Neural cell (in vitro differentiated cells): ENCODE measurements at regions not wholly inside any gene's neighbourhood (a gene's known extent, or its start where the extent isn't known, plus 50 kb on each side); places are given as distances from the start of the nearest gene placed in this dataset.

ENCODE experiments used
- H2AFZ ChIP-seq: fragments of 200-600, 300-800 bp; sonication (generic), shearing (Covaris generic); 2 replicates; pipeline ENCODE4 v1.6.0; 2014; ENCODE audit warnings: low read depth, mild to moderate bottlenecking, antibody characterized with exemption, low read length, moderate library complexity
- H3F3A ChIP-seq: fragments of 200-600 bp; shearing (Covaris generic); 2 replicates; pipeline ENCODE4 v1.6.1; 2016; ENCODE audit warnings: mild to moderate bottlenecking, moderate library complexity, mixed read lengths, antibody characterized with exemption, low read length; ENCODE audit not compliant: insufficient read depth, poor library complexity, severe bottlenecking
- H3K27ac ChIP-seq: fragments of 200-600, 300-800 bp; sonication (generic), shearing (Covaris generic); 2 replicates; pipeline ENCODE4 v1.5.1; 2014; ENCODE audit warnings: mild to moderate bottlenecking, low read length, moderate library complexity
- H3K27me3 ChIP-seq: fragments of 300-800, 200-600 bp; sonication (generic), shearing (Covaris generic); 2 replicates; pipeline ENCODE4 v1.6.0; 2014; ENCODE audit warnings: mild to moderate bottlenecking, low read depth, low read length, moderate library complexity; ENCODE audit not compliant: insufficient read depth
- H3K36me3 ChIP-seq: fragments of 300-800, 200-600 bp; sonication (generic), shearing (Covaris generic); 2 replicates; pipeline ENCODE4 v1.5.1; 2014; ENCODE audit warnings: mild to moderate bottlenecking, antibody characterized with exemption, low read length, moderate library complexity; ENCODE audit not compliant: insufficient read depth
- H3K4me2 ChIP-seq: fragments of 300-800, 200-600 bp; sonication (generic), shearing (Covaris generic); 2 replicates; pipeline ENCODE4 v1.6.0; 2014; ENCODE audit warnings: mild to moderate bottlenecking, low read length
- H3K4me3 ChIP-seq: fragments of 300-800, 200-600 bp; sonication (generic), shearing (Covaris generic); 2 replicates; pipeline ENCODE4 v1.5.1; 2014; ENCODE audit warnings: mild to moderate bottlenecking, low read length, moderate library complexity
- H3K79me2 ChIP-seq: fragments of 200-600 bp; shearing (Covaris generic); replicated peaks from 2 replicates; pipeline ENCODE4 v1.6.0; 2014; ENCODE audit warnings: mild to moderate bottlenecking, low read length, moderate library complexity; ENCODE audit not compliant: insufficient read depth
- H3K9ac ChIP-seq: fragments of 300-800, 200-600 bp; sonication (generic), shearing (Covaris generic); 2 replicates; pipeline ENCODE4 v1.6.1; 2016; ENCODE audit warnings: mild to moderate bottlenecking, low read length, mixed read lengths
- H3K9me2 ChIP-seq: fragments of 200-600 bp; shearing (Covaris generic); 2 replicates; pipeline ENCODE4 v1.6.1; 2016; ENCODE audit warnings: mild to moderate bottlenecking, low read length, mixed read lengths; ENCODE audit not compliant: insufficient read depth
- H3K9me3 ChIP-seq: fragments of 200-600, 300-800 bp; sonication (generic), shearing (Covaris generic); 2 replicates; pipeline ENCODE4 v1.6.1; 2016; ENCODE audit warnings: mild to moderate bottlenecking, mixed run types, low read length, moderate library complexity, mixed read lengths
- H4K20me1 ChIP-seq: fragments of 200-600 bp; shearing (Covaris generic); 2 replicates; pipeline ENCODE4 v1.6.1; 2016; ENCODE audit warnings: mild to moderate bottlenecking, mixed run types; ENCODE audit not compliant: insufficient read depth
- EP300 ChIP-seq: fragments of 450-650 bp; conservative IDR thresholded peaks from 2 replicates; pipeline ENCODE4 v1.6.1; 2014; ENCODE audit warnings: antibody characterized with exemption, mild to moderate bottlenecking, moderate library complexity; ENCODE audit not compliant: poor library complexity, severe bottlenecking
- EZH2 ChIP-seq: fragments of 200-600, 300-800 bp; shearing (Covaris generic), sonication (generic); IDR thresholded peaks from 2 replicates; pipeline ENCODE4 v1.6.1; 2014; ENCODE audit warnings: antibody characterized with exemption, low read length, borderline replicate concordance, mild to moderate bottlenecking; ENCODE audit not compliant: insufficient read depth, poor library complexity, severe bottlenecking
- MXI1 ChIP-seq: fragments of 450-650 bp; conservative IDR thresholded peaks from 2 replicates; pipeline ENCODE4 v1.6.1; 2014; ENCODE audit warnings: antibody characterized with exemption, mild to moderate bottlenecking; ENCODE audit not compliant: poor library complexity, severe bottlenecking
- POLR2AphosphoS5 ChIP-seq: IDR thresholded peaks from 2 replicates; pipeline ENCODE4 v1.6.1; 2012
- RAD21 ChIP-seq: fragments of 450-650 bp; conservative IDR thresholded peaks from 2 replicates; pipeline ENCODE4 v1.6.1; 2014; ENCODE audit warnings: antibody characterized with exemption, mild to moderate bottlenecking, moderate library complexity
- SMC3 ChIP-seq: fragments of 450-650 bp; conservative IDR thresholded peaks from 2 replicates; pipeline ENCODE4 v1.6.1; 2014; ENCODE audit warnings: antibody characterized with exemption, mild to moderate bottlenecking, moderate library complexity; ENCODE audit not compliant: poor library complexity
- TAF1 ChIP-seq: IDR thresholded peaks from 2 replicates; pipeline ENCODE4 v1.6.1; 2012; ENCODE audit warnings: low read depth
- TF ChIP-seq, protein P1 (sequence below): IDR thresholded peaks from 2 replicates; pipeline ENCODE4 v1.6.1; 2012; ENCODE audit warnings: borderline replicate concordance
- TF ChIP-seq, protein P2 (sequence below): fragments of 450-650 bp; IDR thresholded peaks from 2 replicates; pipeline ENCODE4 v1.5.1; 2014; ENCODE audit warnings: antibody characterized with exemption, mild to moderate bottlenecking, moderate library complexity; ENCODE audit not compliant: poor library complexity, severe bottlenecking

DNA sequence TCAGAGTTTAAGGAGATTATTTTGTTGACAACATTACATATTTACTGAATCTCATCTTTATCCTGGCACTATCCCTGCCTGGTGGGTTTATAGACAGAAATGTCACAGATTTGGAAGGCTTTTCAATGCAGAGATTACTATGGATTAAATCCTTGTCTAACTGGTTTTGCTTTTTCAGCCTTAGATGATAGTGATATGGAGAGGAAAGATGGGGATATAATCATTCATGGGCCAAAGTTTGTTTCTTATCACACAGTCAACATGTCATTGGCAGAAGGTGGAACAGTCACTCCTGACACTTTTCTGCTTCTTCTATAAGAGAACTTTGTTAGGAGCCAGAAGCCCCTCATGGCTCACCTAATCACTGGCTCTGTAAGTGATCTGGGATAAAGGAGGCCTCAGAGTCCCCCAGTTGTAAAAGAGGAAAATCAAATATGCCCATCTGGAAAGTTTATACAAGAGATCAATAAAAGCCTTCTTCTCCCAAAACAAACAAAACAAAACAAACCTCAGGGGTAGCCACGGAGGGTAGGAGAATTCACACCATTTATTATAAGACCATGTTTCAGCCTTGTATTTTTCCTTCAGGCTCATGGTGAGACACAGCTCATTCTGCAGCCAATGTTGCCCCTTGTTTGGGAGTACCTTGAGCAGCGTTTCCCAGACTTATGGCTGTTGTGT is 101.2 kb downstream of the PCSK1 start:
- H3K27me3 ChIP-seq = no peaks in the 10 kb centered on the region

DNA sequence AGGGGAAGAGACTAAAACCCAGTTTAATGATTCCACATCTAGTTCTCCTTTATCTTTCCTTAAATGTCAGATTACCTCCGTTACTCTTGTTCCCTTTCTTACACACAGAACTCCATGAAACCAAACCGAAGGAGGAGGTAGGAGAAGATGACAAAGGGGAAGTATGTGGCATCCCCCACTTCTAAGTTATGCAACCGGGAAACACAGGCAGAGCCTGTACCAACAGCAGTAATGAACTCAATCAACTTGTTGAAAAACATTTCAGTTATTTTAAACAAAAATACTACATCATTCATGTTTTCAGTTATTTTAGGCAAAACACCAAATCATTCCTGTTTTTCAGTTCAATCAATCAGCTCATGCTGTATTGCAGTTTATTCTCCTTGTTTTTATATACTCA is 101.8 kb downstream of the PCSK1 start:
- TF ChIP-seq, protein P1, sequence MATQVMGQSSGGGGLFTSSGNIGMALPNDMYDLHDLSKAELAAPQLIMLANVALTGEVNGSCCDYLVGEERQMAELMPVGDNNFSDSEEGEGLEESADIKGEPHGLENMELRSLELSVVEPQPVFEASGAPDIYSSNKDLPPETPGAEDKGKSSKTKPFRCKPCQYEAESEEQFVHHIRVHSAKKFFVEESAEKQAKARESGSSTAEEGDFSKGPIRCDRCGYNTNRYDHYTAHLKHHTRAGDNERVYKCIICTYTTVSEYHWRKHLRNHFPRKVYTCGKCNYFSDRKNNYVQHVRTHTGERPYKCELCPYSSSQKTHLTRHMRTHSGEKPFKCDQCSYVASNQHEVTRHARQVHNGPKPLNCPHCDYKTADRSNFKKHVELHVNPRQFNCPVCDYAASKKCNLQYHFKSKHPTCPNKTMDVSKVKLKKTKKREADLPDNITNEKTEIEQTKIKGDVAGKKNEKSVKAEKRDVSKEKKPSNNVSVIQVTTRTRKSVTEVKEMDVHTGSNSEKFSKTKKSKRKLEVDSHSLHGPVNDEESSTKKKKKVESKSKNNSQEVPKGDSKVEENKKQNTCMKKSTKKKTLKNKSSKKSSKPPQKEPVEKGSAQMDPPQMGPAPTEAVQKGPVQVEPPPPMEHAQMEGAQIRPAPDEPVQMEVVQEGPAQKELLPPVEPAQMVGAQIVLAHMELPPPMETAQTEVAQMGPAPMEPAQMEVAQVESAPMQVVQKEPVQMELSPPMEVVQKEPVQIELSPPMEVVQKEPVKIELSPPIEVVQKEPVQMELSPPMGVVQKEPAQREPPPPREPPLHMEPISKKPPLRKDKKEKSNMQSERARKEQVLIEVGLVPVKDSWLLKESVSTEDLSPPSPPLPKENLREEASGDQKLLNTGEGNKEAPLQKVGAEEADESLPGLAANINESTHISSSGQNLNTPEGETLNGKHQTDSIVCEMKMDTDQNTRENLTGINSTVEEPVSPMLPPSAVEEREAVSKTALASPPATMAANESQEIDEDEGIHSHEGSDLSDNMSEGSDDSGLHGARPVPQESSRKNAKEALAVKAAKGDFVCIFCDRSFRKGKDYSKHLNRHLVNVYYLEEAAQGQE = no peak
- TF ChIP-seq POLR2AphosphoS5 = no peak
- no peak for TF ChIP-seq MXI1
- TF ChIP-seq, protein P2, sequence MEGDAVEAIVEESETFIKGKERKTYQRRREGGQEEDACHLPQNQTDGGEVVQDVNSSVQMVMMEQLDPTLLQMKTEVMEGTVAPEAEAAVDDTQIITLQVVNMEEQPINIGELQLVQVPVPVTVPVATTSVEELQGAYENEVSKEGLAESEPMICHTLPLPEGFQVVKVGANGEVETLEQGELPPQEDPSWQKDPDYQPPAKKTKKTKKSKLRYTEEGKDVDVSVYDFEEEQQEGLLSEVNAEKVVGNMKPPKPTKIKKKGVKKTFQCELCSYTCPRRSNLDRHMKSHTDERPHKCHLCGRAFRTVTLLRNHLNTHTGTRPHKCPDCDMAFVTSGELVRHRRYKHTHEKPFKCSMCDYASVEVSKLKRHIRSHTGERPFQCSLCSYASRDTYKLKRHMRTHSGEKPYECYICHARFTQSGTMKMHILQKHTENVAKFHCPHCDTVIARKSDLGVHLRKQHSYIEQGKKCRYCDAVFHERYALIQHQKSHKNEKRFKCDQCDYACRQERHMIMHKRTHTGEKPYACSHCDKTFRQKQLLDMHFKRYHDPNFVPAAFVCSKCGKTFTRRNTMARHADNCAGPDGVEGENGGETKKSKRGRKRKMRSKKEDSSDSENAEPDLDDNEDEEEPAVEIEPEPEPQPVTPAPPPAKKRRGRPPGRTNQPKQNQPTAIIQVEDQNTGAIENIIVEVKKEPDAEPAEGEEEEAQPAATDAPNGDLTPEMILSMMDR = no peak
- no peak for TF ChIP-seq EP300
- TF ChIP-seq EZH2 = no peak
- no peak for TF ChIP-seq SMC3
- no peak for TF ChIP-seq RAD21
- no peak for TF ChIP-seq TAF1
- Histone ChIP-seq H3K9me3 (no peaks in the 10 kb centered on the region), H3K79me2 (no peaks in the 10 kb centered on the region), H3K9me2 (no peaks in the 10 kb centered on the region), H3K4me3 (no peak overlapping the region), H3K27me3 (no peaks in the 10 kb centered on the region), H3K9ac (no peak overlapping the region), H3F3A (no peaks in the 10 kb centered on the region), H2AFZ (no peak overlapping the region), H3K4me2 (no peak overlapping the region), H3K27ac (no peak overlapping the region), H3K36me3 (no peaks in the 10 kb centered on the region), H4K20me1 (no peaks in the 10 kb centered on the region)

More for the DNA sequence above, 101.2 kb downstream of the PCSK1 start:
- Histone ChIP-seq H3K27ac (no peak overlapping the region), H3K9me2 (no peaks in the 10 kb centered on the region), H3K79me2 (no peaks in the 10 kb centered on the region), H3K36me3 (no peaks in the 10 kb centered on the region), H2AFZ (no peak overlapping the region), H4K20me1 (no peaks in the 10 kb centered on the region), H3K4me3 (no peak overlapping the region), H3K9me3 (no peaks in the 10 kb centered on the region), H3K4me2 (no peak overlapping the region), H3K9ac (no peak overlapping the region), H3F3A (no peaks in the 10 kb centered on the region)
- TF ChIP-seq MXI1 (no peak), SMC3 (no peak), EP300 (no peak), EZH2 (no peak), RAD21 (no peak), POLR2AphosphoS5 (no peak), TAF1 (no peak)
- TF ChIP-seq, protein P2 = no peak
- TF ChIP-seq, protein P1 = no peak
